Ishikawa (cell line): ENCODE measurements at regions not wholly inside any gene's neighbourhood (a gene's known extent, or its start where the extent isn't known, plus 50 kb on each side); places are given as distances from the start of the nearest gene placed in this dataset.

ENCODE experiments used
- CEBPB ChIP-seq: IDR thresholded peaks from 2 replicates; pipeline ENCODE4 v1.6.1; 2012
- EGR1 ChIP-seq: IDR thresholded peaks from 2 replicates; pipeline ENCODE4 v1.6.1; 2012
- EP300 ChIP-seq: IDR thresholded peaks from 2 replicates; pipeline ENCODE4 v1.6.1; 2012; ENCODE audit warnings: borderline replicate concordance
- FOXM1 ChIP-seq: IDR thresholded peaks from 2 replicates; pipeline ENCODE4 v1.6.1; 2012; ENCODE audit warnings: low read depth, borderline replicate concordance
- NFIC ChIP-seq: IDR thresholded peaks from 2 replicates; pipeline ENCODE4 v1.6.1; 2012
- RAD21 ChIP-seq: IDR thresholded peaks from 2 replicates; pipeline ENCODE4 v1.6.1; 2012; ENCODE audit warnings: low read depth
- TAF1 ChIP-seq: IDR thresholded peaks from 2 replicates; pipeline ENCODE4 v1.6.1; 2012; ENCODE audit warnings: low read depth, mild to moderate bottlenecking
- TCF12 ChIP-seq: IDR thresholded peaks from 2 replicates; pipeline ENCODE4 v1.6.1; 2012; ENCODE audit warnings: low read depth
- TEAD4 ChIP-seq: IDR thresholded peaks from 2 replicates; pipeline ENCODE4 v1.6.1; 2012
- YY1 ChIP-seq: IDR thresholded peaks from 2 replicates; pipeline ENCODE4 v1.6.1; 2012; ENCODE audit warnings: low read depth
- ZBTB7A ChIP-seq: IDR thresholded peaks from 2 replicates; pipeline ENCODE4 v1.6.1; 2012; ENCODE audit warnings: low read depth
- TF ChIP-seq, protein P1 (sequence below): IDR thresholded peaks from 2 replicates; pipeline ENCODE4 v1.6.1; 2012; ENCODE audit warnings: low read depth, mild to moderate bottlenecking
- TF ChIP-seq, protein P2 (sequence below): IDR thresholded peaks from 2 replicates; pipeline ENCODE4 v1.6.1; 2012
- TF ChIP-seq, protein P3 (sequence below): IDR thresholded peaks from 2 replicates; pipeline ENCODE4 v1.6.1; 2012

DNA sequence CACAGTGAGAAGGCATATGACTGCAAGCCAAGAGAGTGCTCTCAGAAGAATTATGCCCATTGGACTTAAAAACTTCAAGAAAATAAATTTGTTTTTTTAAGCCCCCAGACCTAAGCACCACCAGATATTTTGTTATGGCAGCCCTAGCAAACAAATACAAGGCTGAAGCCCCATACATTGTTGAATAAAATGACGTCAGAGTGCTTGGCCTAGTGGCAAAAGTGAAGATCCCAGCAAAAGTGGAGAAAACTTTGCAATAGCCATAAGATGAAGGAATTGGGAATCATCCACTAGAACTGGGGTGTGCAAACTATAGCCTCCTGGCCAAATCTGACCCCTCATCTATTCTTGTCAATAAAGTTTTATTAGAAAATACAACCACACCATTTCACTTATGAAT, 517.5 kb downstream of the IRS1 start:
- no peak for TF ChIP-seq FOXM1
- TF ChIP-seq, protein P1, sequence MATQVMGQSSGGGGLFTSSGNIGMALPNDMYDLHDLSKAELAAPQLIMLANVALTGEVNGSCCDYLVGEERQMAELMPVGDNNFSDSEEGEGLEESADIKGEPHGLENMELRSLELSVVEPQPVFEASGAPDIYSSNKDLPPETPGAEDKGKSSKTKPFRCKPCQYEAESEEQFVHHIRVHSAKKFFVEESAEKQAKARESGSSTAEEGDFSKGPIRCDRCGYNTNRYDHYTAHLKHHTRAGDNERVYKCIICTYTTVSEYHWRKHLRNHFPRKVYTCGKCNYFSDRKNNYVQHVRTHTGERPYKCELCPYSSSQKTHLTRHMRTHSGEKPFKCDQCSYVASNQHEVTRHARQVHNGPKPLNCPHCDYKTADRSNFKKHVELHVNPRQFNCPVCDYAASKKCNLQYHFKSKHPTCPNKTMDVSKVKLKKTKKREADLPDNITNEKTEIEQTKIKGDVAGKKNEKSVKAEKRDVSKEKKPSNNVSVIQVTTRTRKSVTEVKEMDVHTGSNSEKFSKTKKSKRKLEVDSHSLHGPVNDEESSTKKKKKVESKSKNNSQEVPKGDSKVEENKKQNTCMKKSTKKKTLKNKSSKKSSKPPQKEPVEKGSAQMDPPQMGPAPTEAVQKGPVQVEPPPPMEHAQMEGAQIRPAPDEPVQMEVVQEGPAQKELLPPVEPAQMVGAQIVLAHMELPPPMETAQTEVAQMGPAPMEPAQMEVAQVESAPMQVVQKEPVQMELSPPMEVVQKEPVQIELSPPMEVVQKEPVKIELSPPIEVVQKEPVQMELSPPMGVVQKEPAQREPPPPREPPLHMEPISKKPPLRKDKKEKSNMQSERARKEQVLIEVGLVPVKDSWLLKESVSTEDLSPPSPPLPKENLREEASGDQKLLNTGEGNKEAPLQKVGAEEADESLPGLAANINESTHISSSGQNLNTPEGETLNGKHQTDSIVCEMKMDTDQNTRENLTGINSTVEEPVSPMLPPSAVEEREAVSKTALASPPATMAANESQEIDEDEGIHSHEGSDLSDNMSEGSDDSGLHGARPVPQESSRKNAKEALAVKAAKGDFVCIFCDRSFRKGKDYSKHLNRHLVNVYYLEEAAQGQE = no peak
- TF ChIP-seq EP300 = no peak
- TF ChIP-seq TAF1 = no peak
- TF ChIP-seq ZBTB7A = no peak
- no peak for TF ChIP-seq NFIC
- no peak for TF ChIP-seq EGR1

DNA sequence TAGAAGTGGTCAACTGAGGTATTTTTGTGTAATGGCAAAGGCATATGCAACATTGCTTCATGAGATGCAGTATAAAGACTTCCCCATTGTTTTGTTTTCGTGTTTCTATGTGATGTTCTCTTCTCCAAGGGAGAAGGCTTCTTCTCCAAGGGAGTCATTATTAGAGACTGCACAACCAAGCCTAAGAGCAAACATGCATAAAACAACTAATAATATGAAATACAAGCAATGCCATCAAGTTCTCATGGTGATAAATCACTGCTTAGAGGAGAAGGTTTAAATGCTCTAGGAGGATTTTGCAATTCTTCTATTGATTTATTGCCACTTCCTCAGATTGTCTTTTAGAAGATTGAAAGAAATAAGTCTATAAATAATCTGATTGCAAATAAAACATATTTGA, 524.4 kb downstream of the IRS1 start:
- TF ChIP-seq TEAD4 = no peak
- TF ChIP-seq TCF12 = no peak

DNA sequence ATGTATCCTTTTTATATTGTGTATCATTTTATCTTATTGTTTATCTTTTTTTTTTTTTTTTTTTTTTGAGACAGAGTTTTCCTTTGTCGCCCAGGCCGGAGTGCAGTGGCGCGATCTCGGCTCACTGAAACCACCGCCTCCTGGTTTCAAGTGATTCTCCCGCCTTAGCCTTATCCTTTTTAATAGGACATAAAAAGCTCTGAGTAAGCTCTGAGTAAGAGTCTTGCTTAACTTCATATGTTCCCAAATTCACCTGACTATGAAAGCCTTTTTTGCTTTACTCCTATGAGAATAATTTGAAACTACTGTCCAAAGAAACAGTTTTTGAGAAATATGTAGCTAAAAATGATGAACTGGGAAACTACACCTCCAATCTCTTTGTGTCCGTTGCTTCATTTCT, 525.5 kb downstream of the IRS1 start:
- TF ChIP-seq RAD21 (no peak), ZBTB7A (no peak), CEBPB (no peak), EP300 (no peak), FOXM1 (no peak), TAF1 (no peak), EGR1 (no peak)
- TF ChIP-seq, protein P1 = no peak
- TF ChIP-seq, protein P2, sequence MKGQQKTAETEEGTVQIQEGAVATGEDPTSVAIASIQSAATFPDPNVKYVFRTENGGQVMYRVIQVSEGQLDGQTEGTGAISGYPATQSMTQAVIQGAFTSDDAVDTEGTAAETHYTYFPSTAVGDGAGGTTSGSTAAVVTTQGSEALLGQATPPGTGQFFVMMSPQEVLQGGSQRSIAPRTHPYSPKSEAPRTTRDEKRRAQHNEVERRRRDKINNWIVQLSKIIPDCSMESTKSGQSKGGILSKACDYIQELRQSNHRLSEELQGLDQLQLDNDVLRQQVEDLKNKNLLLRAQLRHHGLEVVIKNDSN = no peak
- TF ChIP-seq, protein P3, sequence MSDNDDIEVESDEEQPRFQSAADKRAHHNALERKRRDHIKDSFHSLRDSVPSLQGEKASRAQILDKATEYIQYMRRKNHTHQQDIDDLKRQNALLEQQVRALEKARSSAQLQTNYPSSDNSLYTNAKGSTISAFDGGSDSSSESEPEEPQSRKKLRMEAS = no peak

DNA sequence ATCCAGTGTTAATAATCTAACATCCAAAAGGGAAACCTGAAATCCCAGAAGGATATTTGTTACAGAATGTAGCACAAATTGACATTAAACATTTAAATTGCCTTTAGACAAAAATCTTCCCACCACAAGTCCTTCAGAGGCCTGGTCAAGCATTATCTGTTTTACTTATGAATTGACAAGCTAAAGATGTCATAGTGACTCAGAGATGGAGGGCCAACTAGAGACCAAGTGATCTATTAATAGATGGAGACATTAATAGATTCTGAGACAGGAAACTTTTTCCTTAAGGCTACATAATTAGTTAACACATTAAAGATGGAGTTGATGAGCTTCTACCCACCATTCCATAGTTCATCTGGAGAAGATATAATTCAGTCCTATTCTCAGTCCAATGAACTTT, 526.2 kb downstream of the IRS1 start:
- TF ChIP-seq TEAD4 = no peak
- no peak for TF ChIP-seq CEBPB
- TF ChIP-seq, protein P1 = no peak
- TF ChIP-seq FOXM1 = no peak
- TF ChIP-seq EGR1 = no peak
- no peak for TF ChIP-seq EP300
- no peak for TF ChIP-seq TCF12
- TF ChIP-seq RAD21 = no peak
- TF ChIP-seq NFIC = no peak
- TF ChIP-seq YY1 = no peak
- TF ChIP-seq, protein P3 = no peak

DNA sequence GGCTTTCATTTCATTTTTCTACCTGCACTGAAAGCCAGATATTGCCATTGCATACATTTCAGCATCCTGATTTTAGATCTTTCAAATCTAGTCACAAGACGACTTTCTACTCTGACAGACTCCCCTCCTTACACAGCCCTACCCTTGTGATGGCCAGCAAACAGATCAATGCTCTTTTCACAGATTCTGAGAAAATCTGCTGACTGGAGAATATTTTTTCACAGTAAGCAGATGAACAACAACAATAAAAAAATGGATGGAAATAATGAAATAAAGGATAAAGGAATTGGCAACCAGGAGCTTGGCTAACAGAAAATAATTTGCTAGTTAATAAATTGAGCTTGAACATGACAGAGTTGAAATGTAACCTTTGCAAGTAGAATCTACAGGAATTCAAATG, 527.2 kb downstream of the IRS1 start:
- TF ChIP-seq TAF1 (no peak), EP300 (no peak), YY1 (no peak), ZBTB7A (no peak), NFIC (no peak)

DNA sequence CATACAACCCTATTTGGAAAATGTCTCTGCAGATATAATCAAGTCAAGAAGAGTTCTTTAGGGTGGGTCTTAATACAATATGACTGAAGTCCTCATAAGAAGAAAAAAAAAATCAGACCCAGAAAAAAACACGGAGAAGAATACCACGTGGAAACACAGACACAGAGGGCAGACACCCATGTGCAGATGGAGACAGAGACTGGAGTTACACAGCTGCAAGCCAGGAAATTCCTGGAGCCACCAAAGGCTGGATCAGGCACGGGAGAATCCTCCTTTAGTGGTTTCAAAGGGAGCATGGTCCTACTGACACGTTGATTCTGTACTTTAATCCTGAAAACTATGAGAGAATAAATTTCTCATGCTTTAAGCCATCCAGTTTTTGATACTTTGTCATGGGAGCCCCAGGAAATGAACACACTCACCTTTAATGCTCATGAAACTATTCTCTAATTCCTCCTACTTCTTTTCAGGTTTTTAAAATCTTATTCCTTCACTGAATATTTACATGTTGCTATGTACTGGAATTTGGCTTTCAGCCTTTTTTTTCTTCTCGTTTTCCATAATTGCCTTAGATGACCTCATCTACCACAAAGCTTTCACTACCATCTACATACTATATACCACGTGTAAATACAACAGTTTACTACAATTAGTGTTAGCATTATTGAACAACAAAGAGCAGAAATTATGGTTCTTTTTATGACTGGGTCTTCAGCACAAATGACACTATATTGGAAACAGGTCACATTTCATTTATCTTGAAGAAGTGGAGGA, 529.1 kb downstream of the IRS1 start:
- TF ChIP-seq CEBPB (no peak), ZBTB7A (no peak), TCF12 (no peak)
